Neutrophil (primary cell): ENCODE measurements at regions not wholly inside any gene's neighbourhood (a gene's known extent, or its start where the extent isn't known, plus 50 kb on each side); places are given as distances from the start of the nearest gene placed in this dataset.
A peak's percentile ranks its signal among the peaks of the same experiment; 100 is the strongest.
"Not testable (repeated sequence)": the region's sequence is repeated elsewhere in the genome, so short reads cannot be mapped to it uniquely, and the experiment has no call there.

Source experiments
- H3K27ac ChIP-seq: fragments of 200-600 bp; sonication (generic); 2 replicates; pipeline ENCODE4 v1.5.1; 2016; ENCODE audit warnings: mild to moderate bottlenecking, moderate library complexity
- H3K27me3 ChIP-seq: fragments of 200-600 bp; sonication (generic); 2 replicates; pipeline ENCODE4 v1.6.0; 2016; ENCODE audit warnings: mild to moderate bottlenecking
- H3K36me3 ChIP-seq: fragments of 200-600 bp; sonication (generic); 2 replicates; pipeline ENCODE4 v1.5.1; 2017
- H3K4me1 ChIP-seq, 2 experiments: fragments of 200-600 bp in 1 of 2; sonication (generic) in 1 of 2; 1 replicate in 1 of 2; 2 replicates in 1 of 2; pipeline versions ENCODE4 v1.5.1 to v1.6.1; 2013 to 2016; ENCODE audit warnings: low read depth in 1 of 2, low read length in 1 of 2, mild to moderate bottlenecking in 1 of 2, moderate library complexity in 1 of 2; ENCODE audit not compliant: control insufficient read depth in 1 of 2, insufficient read depth in 1 of 2
- H3K4me3 ChIP-seq, 2 experiments: fragments of 200-600 bp in 1 of 2; sonication (generic) in 1 of 2; 1 replicate in 1 of 2; 2 replicates in 1 of 2; pipeline ENCODE4 v1.5.1; 2013 to 2016; ENCODE audit warnings: low read depth in 1 of 2, low read length in 1 of 2, mild to moderate bottlenecking in 1 of 2, moderate library complexity in 1 of 2
- H3K9me3 ChIP-seq: fragments of 200-600 bp; sonication (generic); 2 replicates; pipeline ENCODE4 v1.5.1; 2016
- TF ChIP-seq, protein P1 (sequence below): fragments of 200-600 bp; sonication (generic); IDR thresholded peaks from 2 replicates; pipeline ENCODE4 v1.5.1; 2016; ENCODE audit warnings: antibody characterized with exemption

DNA sequence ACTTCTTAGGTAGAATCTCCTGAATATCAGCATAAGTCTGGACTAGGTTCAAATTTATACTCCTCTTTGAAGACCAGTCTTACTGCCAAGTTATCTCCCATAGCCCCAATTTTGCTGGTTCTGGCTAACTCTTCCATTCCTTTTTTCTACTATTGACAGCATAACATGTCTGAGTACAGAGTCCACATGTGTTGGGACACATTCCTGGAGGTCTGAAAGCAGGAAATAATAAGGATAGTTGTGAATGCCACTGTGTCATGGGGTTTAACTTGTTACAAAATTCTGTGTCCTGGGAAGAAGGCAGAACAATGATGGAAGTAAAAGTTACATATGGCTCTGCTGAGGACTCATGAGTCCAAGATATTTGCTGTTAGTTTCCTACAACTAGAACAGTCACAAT lies 57.4 kb upstream of the ZBTB20 start:
- Histone ChIP-seq H3K27ac (no peak overlapping the region), H3K4me3 (no peak overlapping the region), H3K36me3 (no peaks in the 10 kb centered on the region), H3K27me3 (no peaks in the 10 kb centered on the region), H3K4me1 (no peaks in the 10 kb centered on the region), H3K9me3 (no peaks in the 10 kb centered on the region)
- TF ChIP-seq, protein P1, sequence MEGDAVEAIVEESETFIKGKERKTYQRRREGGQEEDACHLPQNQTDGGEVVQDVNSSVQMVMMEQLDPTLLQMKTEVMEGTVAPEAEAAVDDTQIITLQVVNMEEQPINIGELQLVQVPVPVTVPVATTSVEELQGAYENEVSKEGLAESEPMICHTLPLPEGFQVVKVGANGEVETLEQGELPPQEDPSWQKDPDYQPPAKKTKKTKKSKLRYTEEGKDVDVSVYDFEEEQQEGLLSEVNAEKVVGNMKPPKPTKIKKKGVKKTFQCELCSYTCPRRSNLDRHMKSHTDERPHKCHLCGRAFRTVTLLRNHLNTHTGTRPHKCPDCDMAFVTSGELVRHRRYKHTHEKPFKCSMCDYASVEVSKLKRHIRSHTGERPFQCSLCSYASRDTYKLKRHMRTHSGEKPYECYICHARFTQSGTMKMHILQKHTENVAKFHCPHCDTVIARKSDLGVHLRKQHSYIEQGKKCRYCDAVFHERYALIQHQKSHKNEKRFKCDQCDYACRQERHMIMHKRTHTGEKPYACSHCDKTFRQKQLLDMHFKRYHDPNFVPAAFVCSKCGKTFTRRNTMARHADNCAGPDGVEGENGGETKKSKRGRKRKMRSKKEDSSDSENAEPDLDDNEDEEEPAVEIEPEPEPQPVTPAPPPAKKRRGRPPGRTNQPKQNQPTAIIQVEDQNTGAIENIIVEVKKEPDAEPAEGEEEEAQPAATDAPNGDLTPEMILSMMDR, result no peak

- Histone ChIP-seq H3K27ac (no peak overlapping the region), H3K27me3 (no peaks in the 10 kb centered on the region), H3K36me3 (no peaks in the 10 kb centered on the region), H3K9me3 (no peaks in the 10 kb centered on the region), H3K4me1 (peaks cover 31 to 34% of the 10 kb centered on the region in 2 experiments), H3K4me3 (no peak overlapping the region)
- TF ChIP-seq, protein P1, result no peak
Measured at GRCh38 chr3:115208066-115208750, 61.1 kb upstream of the ZBTB20 start.

DNA sequence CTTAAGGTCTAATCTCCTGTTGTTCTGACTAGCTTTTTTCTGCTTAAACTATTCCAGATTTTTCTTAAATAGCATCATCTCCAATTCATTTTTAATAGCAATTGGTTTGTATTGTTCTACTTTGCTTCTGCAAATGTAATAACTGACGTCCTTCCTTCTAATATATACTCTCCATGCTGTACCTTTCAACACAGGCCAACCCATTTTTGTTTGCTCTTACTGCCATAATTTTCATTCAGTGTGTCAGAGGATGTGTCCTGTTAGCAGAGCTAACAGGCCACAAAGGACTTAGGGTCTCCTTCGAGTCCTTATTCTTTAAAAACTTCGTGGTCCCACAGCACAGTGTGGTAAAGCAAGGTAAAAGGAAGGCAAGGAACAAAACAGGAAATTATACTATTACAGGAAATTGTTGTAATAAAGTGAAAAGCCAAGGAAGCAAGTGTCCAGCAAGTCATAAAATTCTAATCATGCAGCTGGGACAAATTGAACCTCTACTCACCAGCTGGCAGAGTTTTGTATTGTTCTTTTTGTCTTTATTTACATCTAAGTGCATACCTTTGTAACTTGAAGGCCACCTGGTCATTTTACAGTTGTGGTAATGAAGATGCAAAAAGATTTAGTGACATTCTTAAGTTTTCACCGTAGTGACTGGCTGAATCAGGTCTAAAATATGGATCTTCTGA lies 64.9 kb upstream of the ZBTB20 start:
- Histone ChIP-seq H3K4me1 (peaks cover 39 to 49% of the 10 kb centered on the region in 2 experiments), H3K4me3 (peak overlapping the region in 1 of 2 experiments; percentile 7), H3K9me3 (no peaks in the 10 kb centered on the region), H3K27me3 (no peaks in the 10 kb centered on the region), H3K36me3 (no peaks in the 10 kb centered on the region), H3K27ac (peak overlapping the region; percentile 77)
- TF ChIP-seq, protein P1, result no peak

- H3K4me1 ChIP-seq, result peaks cover 45 to 56% of the 10 kb centered on the region in 2 experiments
- H3K27ac ChIP-seq, result peak overlapping the region; percentile 77
- no peaks in the 10 kb centered on the region for H3K36me3 ChIP-seq
- TF ChIP-seq, protein P1, result no peak
- H3K27me3 ChIP-seq, result no peaks in the 10 kb centered on the region
- no peak overlapping the region for H3K4me3 ChIP-seq
- H3K9me3 ChIP-seq, result no peaks in the 10 kb centered on the region
Measured at GRCh38 chr3:115212615-115213014, 65.5 kb upstream of the ZBTB20 start.

GRCh38 chr3:115213052-115213451 lies 66.0 kb upstream of the ZBTB20 start:
- H3K27me3 ChIP-seq, H3K9me3 ChIP-seq, H3K4me3 ChIP-seq, H3K36me3 ChIP-seq: not testable (repeated sequence)
- Histone ChIP-seq H3K4me1 (peaks cover 49 to 60% of the 10 kb centered on the region in 2 experiments), H3K27ac (peak overlapping the region; percentile 77)

DNA sequence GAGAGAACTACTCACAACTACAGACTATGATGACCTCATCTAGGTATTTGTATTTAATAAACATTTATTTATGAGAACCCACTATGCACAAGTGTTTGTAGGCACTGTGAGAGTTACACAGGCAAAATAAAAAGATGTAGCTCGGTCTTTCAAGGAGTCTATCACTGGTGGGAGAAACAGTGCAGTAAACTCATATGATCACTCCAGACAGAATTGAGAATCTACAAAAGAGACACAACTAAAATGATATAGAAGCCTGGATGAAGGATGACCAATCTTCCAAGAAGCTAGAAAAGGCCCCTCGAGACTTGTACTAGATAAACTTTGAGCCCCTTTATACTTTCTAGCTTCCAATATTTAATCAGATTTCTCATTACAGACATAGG lies 70.2 kb upstream of the ZBTB20 start:
- Histone ChIP-seq H3K9me3 (no peaks in the 10 kb centered on the region), H3K4me3 (no peak overlapping the region), H3K4me1 (peaks cover 32 to 40% of the 10 kb centered on the region in 2 experiments), H3K27me3 (peaks cover 35% of the 10 kb centered on the region), H3K36me3 (no peaks in the 10 kb centered on the region), H3K27ac (no peak overlapping the region)
- TF ChIP-seq, protein P1, result no peak
